Tibial nerve (tissue), 3 donors: ENCODE measurements at regions not wholly inside any gene's neighbourhood (a gene's known extent, or its start where the extent isn't known, plus 50 kb on each side); places are given as distances from the start of the nearest gene placed in this dataset.

ENCODE experiments used
- CTCF ChIP-seq, 5 experiments: fragments of 200-600 bp in 3 of 5; fragments of 450-650 bp in 2 of 5; sonication (generic) in 3 of 5; IDR thresholded peaks; one replicate each; pipeline ENCODE4 v1.5.1; 2016 to 2019; ENCODE audit warnings: antibody characterized with exemption in 5 of 5, mild to moderate bottlenecking in 3 of 5, moderate library complexity in 2 of 5
- POLR2A ChIP-seq, 2 donors: fragments of 450-650 bp; IDR thresholded peaks; one replicate each; pipeline ENCODE4 v1.6.1; 2017; ENCODE audit warnings: antibody characterized with exemption in 2 of 2, mild to moderate bottlenecking in 2 of 2, moderate library complexity in 2 of 2

- TF ChIP-seq CTCF (IDR thresholded peaks at IDR 0.05), result no peak
- no peak for TF ChIP-seq POLR2A (IDR thresholded peaks at IDR 0.05)
Observed at GRCh38 chr12:13275241-13276085, 78.9 kb downstream of the EMP1 start.
